GM12891 (cell line): ENCODE measurements at regions not wholly inside any gene's neighbourhood (a gene's known extent, or its start where the extent isn't known, plus 50 kb on each side); places are given as distances from the start of the nearest gene placed in this dataset.

ENCODE experiments used
- PAX5 ChIP-seq: IDR thresholded peaks from 2 replicates; pipeline ENCODE4 v1.6.1; 2011; ENCODE audit warnings: low read length, moderate library complexity, mild to moderate bottlenecking; ENCODE audit not compliant: insufficient read depth, severe bottlenecking
- POLR2A ChIP-seq: IDR thresholded peaks from 2 replicates; pipeline ENCODE4 v1.6.1; 2011; ENCODE audit warnings: low read depth, low read length, control low read depth
- POLR2AphosphoS5 ChIP-seq: IDR thresholded peaks from 2 replicates; pipeline ENCODE4 v1.6.1; 2011; ENCODE audit warnings: low read depth, low read length, control low read depth
- POU2F2 ChIP-seq: IDR thresholded peaks from 2 replicates; pipeline ENCODE4 v1.6.1; 2011; ENCODE audit warnings: low read depth, mild to moderate bottlenecking, control low read depth, low read length, moderate library complexity
- SPI1 ChIP-seq: IDR thresholded peaks from 2 replicates; pipeline ENCODE4 v1.6.1; 2011; ENCODE audit warnings: low read depth, low read length, control low read depth
- TAF1 ChIP-seq: IDR thresholded peaks from 2 replicates; pipeline ENCODE4 v1.6.1; 2011; ENCODE audit warnings: low read depth, low read length, control low read depth

- no peak for TF ChIP-seq POLR2AphosphoS5
- TF ChIP-seq POLR2A = no peak
- TF ChIP-seq TAF1 = no peak
- no peak for TF ChIP-seq SPI1
- TF ChIP-seq PAX5 = no peak
- TF ChIP-seq POU2F2 = no peak
These were observed 52.1 kb upstream of the TMEM132E start for GRCh38 chr17:34527136-34527907.
